Left ventricle myocardium inferior (tissue), 1 donor: ENCODE measurements at regions not wholly inside any gene's neighbourhood (a gene's known extent, or its start where the extent isn't known, plus 50 kb on each side); places are given as distances from the start of the nearest gene placed in this dataset.

Experiments
- DNase-seq: peaks from one replicate; pipeline ENCODE4 v3.0.0-alpha.2; 2020
- H3K27ac ChIP-seq: fragments of 200-600 bp; replicated peaks from 2 replicates; pipeline ENCODE4 v1.8.0; 2021
- H3K27me3 ChIP-seq: fragments of 200-600 bp; 2 replicates; pipeline ENCODE4 v1.8.0; 2021; ENCODE audit warnings: low read depth
- H3K36me3 ChIP-seq: fragments of 200-600 bp; 2 replicates; pipeline ENCODE4 v1.8.0; 2021
- H3K4me1 ChIP-seq: fragments of 200-600 bp; 2 replicates; pipeline ENCODE4 v1.8.0; 2021
- H3K4me3 ChIP-seq: fragments of 200-600 bp; 2 replicates; pipeline ENCODE4 v1.8.0; 2021; ENCODE audit warnings: mild to moderate bottlenecking, moderate library complexity
- H3K9me3 ChIP-seq: fragments of 200-600 bp; replicated peaks from 2 replicates; pipeline ENCODE4 v1.8.0; 2021
- CTCF ChIP-seq: fragments of 200-600 bp; IDR thresholded peaks from 2 replicates; pipeline ENCODE4 v1.8.0; 2021; ENCODE audit warnings: antibody characterized with exemption, mild to moderate bottlenecking, borderline replicate concordance
- intact Hi-C: fragments of 100-400 bp; cut with micrococcal nuclease; formaldehyde crosslinking; loops from one replicate; pipeline ENCODE4 v1.11.0; 2022
- donor health status: DM: no; HTN: yes; CAD: no; lungs with severe emphysema.

- intact Hi-C loops, result no loop called here
Measured at GRCh38 chr5:154625031-154625430, 130.1 kb upstream of the LARP1 start.

GRCh38 chr5:154624341-154624740 lies 130.8 kb upstream of the LARP1 start:
- Histone ChIP-seq H3K4me3 (no peak overlapping the region), H3K9me3 (no peaks in the 10 kb centered on the region), H3K4me1 (no peaks in the 10 kb centered on the region), H3K27me3 (peaks cover 11% of the 10 kb centered on the region), H3K36me3 (no peaks in the 10 kb centered on the region), H3K27ac (no peak overlapping the region)
- TF ChIP-seq CTCF, result no peak
- intact Hi-C loops, result no loop called here
- no peak for DNase-seq

More at GRCh38 chr5:154625031-154625430, 130.1 kb upstream of the LARP1 start:
- H3K9me3 ChIP-seq, result no peaks in the 10 kb centered on the region
- H3K27me3 ChIP-seq, result peaks cover 11% of the 10 kb centered on the region
- no peak overlapping the region for H3K27ac ChIP-seq
- H3K4me3 ChIP-seq, result no peak overlapping the region
- no peak for TF ChIP-seq CTCF
- no peak for DNase-seq
- no peaks in the 10 kb centered on the region for H3K36me3 ChIP-seq
- H3K4me1 ChIP-seq, result no peaks in the 10 kb centered on the region

- no peaks in the 10 kb centered on the region for H3K9me3 ChIP-seq
- no peak overlapping the region for H3K4me3 ChIP-seq
- peaks cover 22% of the 10 kb centered on the region for H3K27me3 ChIP-seq
- TF ChIP-seq CTCF, result no peak
- intact Hi-C loops, result no loop called here
- no peaks in the 10 kb centered on the region for H3K36me3 ChIP-seq
- no peaks in the 10 kb centered on the region for H3K4me1 ChIP-seq
- no peak overlapping the region for H3K27ac ChIP-seq
- DNase-seq, result no peak
Measured at GRCh38 chr5:154620411-154620810, 134.8 kb upstream of the LARP1 start.

GRCh38 chr5:154618696-154619095 lies 136.5 kb upstream of the LARP1 start:
- no peak for DNase-seq
- intact Hi-C loops, result no loop called here
- no peaks in the 10 kb centered on the region for H3K9me3 ChIP-seq
- H3K4me1 ChIP-seq, result no peaks in the 10 kb centered on the region
- H3K27me3 ChIP-seq, result peaks cover 35% of the 10 kb centered on the region
- H3K4me3 ChIP-seq, result no peak overlapping the region
- H3K27ac ChIP-seq, result no peak overlapping the region
- no peak for TF ChIP-seq CTCF
- no peaks in the 10 kb centered on the region for H3K36me3 ChIP-seq

- Histone ChIP-seq H3K9me3 (no peaks in the 10 kb centered on the region), H3K4me3 (no peak overlapping the region), H3K27me3 (peaks cover 69% of the 10 kb centered on the region), H3K4me1 (peaks cover 13% of the 10 kb centered on the region), H3K27ac (no peak overlapping the region), H3K36me3 (no peaks in the 10 kb centered on the region)
- no peak for TF ChIP-seq CTCF
- intact Hi-C loops, result no loop called here
- DNase-seq, result no peak
Measured at GRCh38 chr5:154614595-154614994, 136.6 kb upstream of the HAND1 start.

GRCh38 chr5:154614125-154614524 lies 136.1 kb upstream of the HAND1 start:
- peaks cover 74% of the 10 kb centered on the region for H3K27me3 ChIP-seq
- DNase-seq, result no peak

More at GRCh38 chr5:154614125-154614524, 136.1 kb upstream of the HAND1 start:
- TF ChIP-seq CTCF, result no peak
- Histone ChIP-seq H3K27ac (no peak overlapping the region), H3K9me3 (no peaks in the 10 kb centered on the region), H3K4me3 (no peak overlapping the region), H3K36me3 (no peaks in the 10 kb centered on the region), H3K4me1 (peaks cover 13% of the 10 kb centered on the region)
- intact Hi-C loops, result no loop called here
